Suppressor macrophage (primary cell): ENCODE measurements at regions not wholly inside any gene's neighbourhood (a gene's known extent, or its start where the extent isn't known, plus 50 kb on each side); places are given as distances from the start of the nearest gene placed in this dataset.
A peak's percentile ranks its signal among the peaks of the same experiment; 100 is the strongest.

Experiments used
- DNase-seq, 4 experiments: peaks; one replicate each; pipeline ENCODE4 v3.0.0-alpha.2; 2020 to 2022

- no peak for DNase-seq
Measured at GRCh38 chr11:103624708-103625623, 411.5 kb upstream of the DDI1 start.

- DNase-seq: no peak
Measured at GRCh38 chr11:103625624-103625965, 410.8 kb upstream of the DDI1 start.

- DNase-seq: no peak
Measured at GRCh38 chr11:103628121-103628520, 408.3 kb upstream of the DDI1 start.

GRCh38 chr11:103631841-103632240, 404.6 kb upstream of the DDI1 start:
- no peak for DNase-seq

- DNase-seq: no peak
Measured at GRCh38 chr11:103633068-103633788, 403.2 kb upstream of the DDI1 start.

- DNase-seq: no peak
Measured at GRCh38 chr11:103633819-103634590, 402.4 kb upstream of the DDI1 start.

- DNase-seq: no peak
Measured at GRCh38 chr11:103636232-103636631, 400.2 kb upstream of the DDI1 start.

- DNase-seq: no peak
Measured at GRCh38 chr11:103637295-103637694, 399.1 kb upstream of the DDI1 start.

- no peak for DNase-seq
Measured at GRCh38 chr11:103637831-103638230, 398.6 kb upstream of the DDI1 start.

GRCh38 chr11:103644676-103645075, 391.8 kb upstream of the DDI1 start:
- no peak for DNase-seq

- DNase-seq: no peak
Measured at GRCh38 chr11:103648054-103648453, 388.4 kb upstream of the DDI1 start.

GRCh38 chr11:103648670-103649400, 387.6 kb upstream of the DDI1 start:
- no peak for DNase-seq

GRCh38 chr11:103649401-103649895, 387.0 kb upstream of the DDI1 start:
- DNase-seq: no peak

- DNase-seq: no peak
Measured at GRCh38 chr11:103650330-103650729, 386.1 kb upstream of the DDI1 start.

- DNase-seq: no peak
Measured at GRCh38 chr11:103651341-103651998, 385.0 kb upstream of the DDI1 start.

- no peak for DNase-seq
Measured at GRCh38 chr11:103652013-103652412, 384.4 kb upstream of the DDI1 start.

GRCh38 chr11:103656382-103656781, 380.1 kb upstream of the DDI1 start:
- DNase-seq: no peak

- no peak for DNase-seq
Measured at GRCh38 chr11:103659206-103659618, 377.2 kb upstream of the DDI1 start.

- no peak for DNase-seq
Measured at GRCh38 chr11:103659743-103660142, 376.7 kb upstream of the DDI1 start.

GRCh38 chr11:103661185-103661584, 375.3 kb upstream of the DDI1 start:
- DNase-seq: no peak

GRCh38 chr11:103661991-103662390, 374.4 kb upstream of the DDI1 start:
- DNase-seq: no peak

GRCh38 chr11:103662880-103663279, 373.6 kb upstream of the DDI1 start:
- DNase-seq: peak; percentile 32 to 66 (median 52)
